ENCODE measurements at regions not wholly inside any gene's neighbourhood (a gene's known extent, or its start where the extent isn't known, plus 50 kb on each side); places are given as distances from the start of the nearest gene placed in this dataset.

DNA sequence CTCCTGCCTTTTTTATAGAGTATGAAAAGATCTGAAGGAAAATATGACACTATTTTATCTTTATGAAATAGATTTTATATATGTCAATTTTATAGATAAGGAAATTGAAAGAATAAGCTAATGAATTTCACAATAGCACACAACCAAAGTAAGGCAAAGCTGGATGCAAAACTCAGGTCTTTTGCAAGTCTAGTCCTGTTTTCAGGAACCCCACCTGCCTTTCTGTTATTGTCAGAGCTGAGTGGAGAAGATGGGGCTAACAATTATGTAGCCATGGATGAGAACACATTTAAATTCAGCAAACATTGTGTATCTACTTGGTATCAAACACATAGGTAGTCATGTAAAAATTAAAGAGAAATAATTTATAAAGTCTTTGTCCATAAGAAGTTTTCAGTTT is 161.5 kb upstream of the ZEB2 start:
- DNase-seq, result no peak

DNA sequence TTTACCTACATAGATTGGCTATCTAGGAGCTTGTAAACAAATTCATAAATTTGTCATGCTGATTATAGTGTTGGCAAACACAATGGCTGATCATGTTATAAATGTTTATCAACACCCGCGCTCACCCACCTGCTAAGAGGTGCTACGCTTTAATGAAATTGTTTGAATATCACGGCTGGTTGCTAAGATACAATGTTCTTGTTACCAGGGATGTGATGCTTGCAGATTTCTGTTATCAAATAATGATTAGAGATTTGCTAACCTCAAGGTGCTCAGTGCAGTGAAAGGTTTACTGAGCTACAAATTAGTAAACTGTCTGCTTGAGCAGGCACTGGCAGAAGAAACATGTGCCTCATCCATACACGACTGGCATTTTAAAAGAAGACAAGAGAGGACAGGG is 160.0 kb upstream of the ZEB2 start:
- no peak for DNase-seq

DNA sequence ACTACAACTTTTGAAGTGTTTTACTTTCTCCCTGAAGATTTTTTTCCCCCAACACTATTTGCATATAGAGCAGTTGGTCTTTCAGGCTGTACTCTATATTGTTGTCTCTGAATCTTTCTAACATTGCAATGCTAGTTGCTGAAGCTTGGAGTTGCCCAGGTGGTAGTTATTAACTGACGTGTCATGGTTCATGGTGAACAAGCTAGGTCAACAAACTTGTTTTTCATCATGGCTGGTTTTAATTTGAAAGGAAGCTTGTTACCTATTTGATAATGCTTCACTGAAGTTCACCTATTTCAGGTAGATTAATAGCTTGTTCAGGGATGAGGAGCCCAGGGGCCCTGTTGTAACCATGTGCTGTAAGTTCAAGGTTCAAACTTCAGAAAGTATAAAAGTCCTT is 158.8 kb upstream of the ZEB2 start:
- DNase-seq, result no peak

DNA sequence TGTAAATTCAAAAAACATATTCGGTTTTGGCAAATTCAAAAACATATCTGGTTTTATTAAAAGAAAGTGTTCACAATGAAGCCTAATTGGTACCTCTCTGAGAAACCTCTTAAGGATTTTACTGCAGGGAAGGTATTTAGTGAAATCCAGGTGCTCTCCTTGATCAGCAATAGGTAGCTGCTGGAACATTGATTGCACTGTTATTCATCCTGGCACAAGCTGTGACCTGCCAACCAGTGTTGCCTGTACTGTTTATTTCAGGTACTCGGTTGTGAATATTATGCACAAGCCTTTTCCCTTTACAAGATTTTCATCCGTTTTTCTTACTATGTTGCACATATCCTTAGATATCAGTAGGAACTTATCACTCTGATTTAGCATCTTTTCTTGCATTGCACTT is 155.8 kb upstream of the ZEB2 start:
- no peak for DNase-seq

DNA sequence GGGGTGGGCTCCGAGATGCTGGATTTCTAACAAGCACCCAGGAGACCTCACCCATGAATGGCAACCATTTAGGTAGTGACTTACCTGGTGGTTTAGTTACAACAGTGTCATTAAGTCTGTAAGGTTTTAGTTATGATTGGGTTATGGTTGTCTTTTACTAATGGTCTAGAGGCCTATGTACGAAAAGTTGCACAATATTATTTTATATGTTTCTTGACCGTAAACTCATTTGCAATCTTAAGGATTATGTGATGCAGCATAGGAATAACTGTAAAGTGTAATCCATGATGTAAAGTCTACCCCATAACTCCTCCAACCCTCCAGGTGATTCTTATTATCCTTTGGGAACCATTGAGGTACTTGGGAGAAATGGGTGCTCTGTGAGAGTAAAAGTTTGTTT is 155.4 kb upstream of the ZEB2 start:
- no peak for DNase-seq

DNA sequence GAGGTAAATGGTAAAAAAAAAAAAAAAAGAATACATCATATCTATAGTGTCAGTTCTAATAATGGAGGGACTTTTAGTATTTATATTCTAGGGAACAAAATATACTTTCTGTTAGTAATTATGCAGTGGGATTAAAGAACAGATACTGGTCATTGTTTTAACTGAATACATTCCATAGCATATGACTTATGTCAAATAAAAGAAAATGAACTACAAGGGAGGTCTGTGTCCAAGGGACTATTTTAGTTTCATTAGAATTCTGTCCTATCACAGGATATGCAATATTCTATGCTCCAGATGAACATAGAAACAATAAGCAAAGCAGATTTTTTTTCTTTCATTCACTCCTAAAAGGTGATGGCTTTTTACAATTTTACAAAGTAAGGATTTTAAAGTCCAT is 154.2 kb upstream of the ZEB2 start:
- DNase-seq, result no peak

DNA sequence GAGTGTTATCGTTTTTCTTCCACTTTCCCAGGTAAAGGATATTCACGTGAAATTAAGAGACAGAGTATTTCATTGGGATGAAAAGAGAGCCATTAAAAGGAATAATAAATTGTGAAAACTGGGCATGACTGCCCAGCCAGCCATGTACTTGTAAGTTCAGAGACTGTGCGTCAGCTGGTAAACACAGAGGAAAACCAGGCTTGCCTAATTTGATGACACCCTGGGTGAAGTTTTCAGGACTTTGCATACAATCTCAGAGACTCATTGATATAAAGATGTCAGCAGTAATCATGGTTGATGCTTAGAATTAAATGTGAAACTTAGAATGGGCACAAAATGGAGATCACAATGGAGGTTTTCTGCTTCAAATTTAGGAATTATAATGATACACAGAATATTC is 153.5 kb upstream of the ZEB2 start:
- no peak for DNase-seq

DNA sequence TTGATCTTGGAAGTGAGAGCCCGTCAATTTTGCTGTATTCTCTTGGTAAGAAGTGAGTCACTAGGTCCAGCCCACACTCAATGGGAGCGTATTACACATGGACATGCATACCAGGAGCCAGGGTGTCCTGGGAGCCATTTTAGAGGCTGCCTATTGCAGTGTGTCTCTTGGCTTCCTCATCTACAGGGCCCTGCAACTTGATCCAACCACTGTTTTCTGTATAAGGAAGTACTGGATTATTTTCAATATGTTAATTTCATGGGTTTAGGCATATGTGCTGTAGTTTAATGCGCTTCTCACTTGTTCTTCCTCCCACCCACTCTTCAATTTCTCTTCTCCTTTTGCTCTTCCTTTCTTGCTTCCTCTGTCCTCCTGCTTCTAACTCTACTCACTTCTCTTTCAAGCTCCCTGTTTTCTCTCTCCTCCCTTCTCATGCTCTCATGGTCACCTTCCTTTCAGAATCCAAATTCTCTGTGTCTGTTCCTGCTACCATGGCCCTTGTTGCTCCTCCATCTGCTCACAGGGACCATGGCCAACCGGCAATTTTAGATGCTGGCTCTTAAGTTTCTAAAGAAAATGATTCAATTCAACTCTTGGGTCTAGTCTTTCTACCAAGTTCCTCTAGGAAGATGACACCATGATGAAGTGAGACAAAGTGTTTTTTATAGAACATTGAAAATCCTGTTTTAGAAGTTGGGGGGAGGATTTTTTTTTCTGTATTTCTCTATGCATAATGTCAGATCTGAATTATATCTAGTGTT is 152.0 kb upstream of the ZEB2 start:
- no peak for DNase-seq

DNA sequence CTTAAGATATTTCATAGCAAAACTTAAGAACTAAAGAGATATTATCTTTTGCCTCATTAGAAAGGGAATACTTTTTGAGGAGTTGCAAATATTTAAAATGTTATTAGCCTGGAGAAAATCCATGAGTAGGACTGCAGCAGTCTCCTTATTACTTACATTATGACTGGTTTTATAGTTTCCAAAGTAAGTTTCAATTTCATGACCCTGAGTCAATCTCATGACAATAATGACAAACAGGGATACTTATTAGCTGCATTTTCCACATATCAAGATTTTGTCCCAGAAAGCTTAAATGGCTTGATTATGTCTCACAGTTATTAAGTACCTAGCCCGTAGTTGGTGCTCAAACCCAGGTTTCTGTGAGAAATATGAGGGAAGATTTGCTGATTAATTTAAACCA is 150.8 kb upstream of the ZEB2 start:
- no peak for DNase-seq

DNA sequence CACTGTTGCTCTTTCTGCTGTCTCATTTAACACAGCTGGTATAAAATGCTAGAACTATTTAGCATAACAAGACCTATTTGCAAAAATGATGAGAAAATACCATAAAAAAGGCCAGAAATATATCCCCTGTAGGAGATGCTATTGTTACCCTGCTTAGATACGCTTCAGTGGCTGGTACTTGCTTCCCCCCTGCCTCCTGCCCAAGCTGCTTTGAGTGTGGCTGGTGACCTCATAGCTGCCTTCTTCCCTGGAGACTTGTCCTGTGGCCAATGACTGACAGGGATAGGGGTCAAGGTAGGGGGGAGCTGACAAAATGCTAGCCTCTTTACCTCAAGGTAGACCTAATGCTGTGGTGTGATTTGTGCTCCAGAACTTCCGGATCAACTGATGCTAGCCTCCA is 150.2 kb upstream of the ZEB2 start:
- no peak for DNase-seq

DNA sequence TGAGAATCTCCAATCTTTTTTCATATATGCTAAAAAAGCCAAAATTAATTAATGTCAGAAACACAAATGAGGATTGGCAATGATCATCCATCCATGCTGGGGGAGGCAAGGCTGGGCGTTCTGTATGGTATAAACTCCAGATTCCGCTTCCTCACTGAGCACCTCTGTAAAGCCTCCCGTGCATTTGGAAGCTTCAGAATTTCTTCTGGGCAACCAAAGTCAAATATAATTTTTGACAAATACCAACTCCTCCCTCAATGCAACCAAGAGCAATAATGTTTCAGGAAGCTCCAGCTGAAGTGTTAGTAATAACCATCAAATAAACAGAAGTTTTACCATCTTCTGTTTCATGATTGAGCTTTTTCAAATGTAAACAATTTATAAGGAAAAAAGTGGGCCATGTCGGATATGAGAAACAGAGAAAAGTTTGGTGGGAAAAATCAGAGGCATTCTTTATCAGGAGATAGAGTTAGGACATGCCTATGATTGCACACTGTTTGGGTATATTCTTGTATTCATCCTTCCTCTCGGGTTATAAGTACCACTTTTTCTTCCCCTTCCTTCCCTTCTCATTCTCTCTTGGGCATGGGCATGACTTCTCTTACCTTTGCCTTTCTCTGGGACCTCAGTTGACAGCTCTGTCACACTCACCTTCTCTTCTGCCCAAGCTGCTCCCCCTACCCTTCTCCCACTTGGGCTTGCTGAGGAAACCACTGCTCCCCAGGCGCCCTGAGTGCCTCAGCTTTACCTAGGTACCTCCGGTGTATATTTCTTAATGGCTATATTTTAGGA is 149.5 kb upstream of the ZEB2 start:
- DNase-seq, result no peak

DNA sequence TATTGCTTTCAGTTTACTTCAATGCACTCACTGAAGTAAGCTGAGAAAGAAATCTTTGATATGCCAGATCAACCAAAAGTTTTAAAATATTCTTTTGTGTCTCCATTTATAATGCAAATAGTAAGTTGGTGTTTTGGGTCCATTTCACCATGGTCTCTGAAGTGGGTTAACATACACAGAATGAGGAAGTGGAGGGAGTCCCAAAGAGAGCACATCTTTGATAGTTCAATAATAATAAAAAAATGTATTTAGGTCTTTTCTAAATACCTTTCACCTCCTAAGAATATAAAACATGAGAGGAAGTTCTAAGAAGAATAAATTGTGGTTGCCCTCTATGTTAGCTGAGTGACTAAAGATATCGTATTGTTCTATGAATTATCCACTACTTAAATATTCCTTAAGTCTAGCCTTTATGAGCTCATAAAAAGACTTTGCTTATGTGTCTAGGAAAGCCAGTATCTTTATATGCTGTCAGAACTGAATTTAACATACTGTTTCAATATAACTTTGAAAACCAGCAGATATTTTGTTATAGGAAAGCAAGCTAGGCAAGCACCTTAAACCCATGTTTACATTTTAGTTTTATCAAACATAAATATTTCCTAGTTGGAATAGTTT is 148.7 kb upstream of the ZEB2 start:
- no peak for DNase-seq

DNA sequence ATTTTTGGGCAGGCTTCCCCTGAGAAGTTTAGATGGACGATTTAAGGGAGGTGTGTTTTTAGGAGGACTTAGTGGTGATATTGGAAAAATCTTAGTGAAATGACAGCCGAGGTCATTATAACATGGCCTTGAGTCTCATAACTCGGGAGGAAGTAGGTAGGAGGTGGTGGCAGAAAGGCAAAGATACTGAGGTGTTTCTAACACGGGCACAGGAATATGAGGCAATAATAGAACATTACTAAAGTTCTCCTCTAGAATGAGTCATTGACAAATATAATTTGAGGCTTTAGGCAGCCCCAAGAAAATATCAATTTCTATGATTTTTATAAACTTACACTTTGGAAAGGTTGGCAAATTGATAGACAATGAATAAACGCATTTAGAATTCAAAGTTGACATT is 146.1 kb upstream of the ZEB2 start:
- DNase-seq, result no peak

DNA sequence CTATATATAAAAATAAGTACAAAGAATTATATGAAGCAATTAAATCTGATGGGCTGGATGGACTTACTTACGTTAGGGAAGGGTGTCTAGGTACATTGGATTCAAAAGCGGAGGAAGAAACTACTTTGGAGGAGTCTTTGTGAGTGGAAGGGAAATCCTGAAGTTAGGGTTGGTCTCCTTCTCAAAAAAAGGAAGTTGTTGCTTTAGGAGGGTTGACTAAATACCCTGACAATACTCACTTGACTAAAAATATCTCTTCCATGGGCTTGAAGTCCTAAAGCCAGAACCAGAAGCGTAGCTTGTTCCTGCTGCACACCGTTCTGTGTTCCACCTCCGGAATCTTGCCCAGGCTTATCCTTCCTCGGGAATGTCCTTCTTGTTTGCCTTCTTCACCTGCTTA is 143.3 kb upstream of the ZEB2 start:
- no peak for DNase-seq

DNA sequence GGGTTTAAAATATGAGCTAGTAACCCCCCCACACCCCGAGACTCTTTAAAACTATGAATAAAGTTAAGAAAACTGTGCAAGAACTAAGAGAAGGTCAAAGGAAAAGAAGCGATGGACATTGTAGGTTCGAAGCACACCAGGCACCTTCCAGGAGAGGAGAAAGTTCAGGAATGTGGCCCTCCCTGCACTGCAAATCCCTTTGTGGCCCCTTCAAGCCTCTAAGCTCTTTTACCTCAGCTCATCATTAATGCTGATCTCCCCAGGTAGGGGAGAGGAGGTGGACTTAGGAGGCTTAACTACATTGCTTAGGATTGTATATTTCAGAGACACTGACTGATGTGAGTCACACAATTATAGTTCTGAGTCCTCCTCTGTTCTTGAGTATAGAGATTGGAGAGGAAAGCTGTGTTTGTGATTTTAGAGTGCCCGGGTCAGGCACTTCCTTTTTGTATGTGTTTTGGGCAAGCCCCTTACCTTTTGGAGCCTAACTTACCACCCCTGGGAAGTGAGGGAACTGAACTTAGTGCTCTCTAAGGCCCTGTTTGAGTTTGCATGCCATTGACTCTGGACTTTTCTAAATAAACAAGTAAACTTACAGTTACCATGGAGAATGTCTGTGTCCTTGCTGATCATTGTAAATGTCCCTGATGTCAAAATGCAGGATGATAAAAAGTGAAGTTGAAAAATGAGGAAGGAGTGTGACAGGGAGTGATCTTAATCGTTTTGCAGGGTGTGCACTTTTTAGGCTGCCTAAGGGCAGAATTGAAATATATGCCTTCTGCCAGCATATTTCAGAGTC is 140.8 kb upstream of the ZEB2 start:
- no peak for DNase-seq

DNA sequence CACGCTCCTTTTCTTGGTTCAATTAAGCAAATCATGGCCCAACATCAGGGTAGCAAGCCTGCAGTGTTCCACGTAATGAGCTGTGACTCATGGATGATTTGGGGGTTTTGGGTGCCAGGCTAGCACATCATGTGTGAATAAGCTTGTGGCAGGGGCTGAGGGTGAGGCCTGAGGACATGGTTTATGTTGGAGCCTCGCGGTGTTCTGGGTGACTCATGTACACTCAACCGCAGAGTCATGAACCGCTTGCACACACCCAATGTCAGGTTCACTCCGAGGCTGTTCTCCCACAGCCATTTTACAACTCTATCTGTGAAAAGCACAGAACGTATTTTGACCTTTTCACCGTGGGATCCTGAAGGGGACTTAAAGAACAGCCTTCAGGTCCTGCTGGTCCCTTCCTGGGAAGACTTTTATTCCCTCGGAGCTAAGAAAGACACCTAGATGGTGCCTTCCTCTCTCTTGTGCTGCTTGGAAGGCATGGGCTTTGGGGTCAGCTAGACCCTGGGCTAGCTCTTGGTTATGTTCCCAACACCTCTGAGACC is 139.9 kb upstream of the ZEB2 start:
- no peak for DNase-seq

DNA sequence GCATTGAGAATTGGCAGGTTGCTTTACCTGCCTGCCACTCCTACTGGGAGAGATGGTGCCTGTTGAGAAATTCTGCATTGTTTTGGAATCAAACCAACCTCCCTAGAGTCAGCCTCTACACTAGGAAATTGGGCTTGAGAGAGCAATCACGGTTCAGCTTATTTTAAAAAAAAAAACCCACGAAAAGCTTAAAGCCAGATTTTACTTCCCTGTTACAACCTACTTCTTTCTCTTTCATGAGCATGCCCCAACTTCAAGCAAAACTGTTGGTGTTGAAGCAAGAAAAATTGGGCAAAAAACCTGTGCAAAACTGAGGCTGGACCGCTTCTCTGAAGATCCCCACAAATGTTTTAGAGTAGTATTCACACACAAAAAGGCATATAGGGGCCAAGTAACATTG is 134.6 kb upstream of the ZEB2 start:
- no peak for DNase-seq

DNA sequence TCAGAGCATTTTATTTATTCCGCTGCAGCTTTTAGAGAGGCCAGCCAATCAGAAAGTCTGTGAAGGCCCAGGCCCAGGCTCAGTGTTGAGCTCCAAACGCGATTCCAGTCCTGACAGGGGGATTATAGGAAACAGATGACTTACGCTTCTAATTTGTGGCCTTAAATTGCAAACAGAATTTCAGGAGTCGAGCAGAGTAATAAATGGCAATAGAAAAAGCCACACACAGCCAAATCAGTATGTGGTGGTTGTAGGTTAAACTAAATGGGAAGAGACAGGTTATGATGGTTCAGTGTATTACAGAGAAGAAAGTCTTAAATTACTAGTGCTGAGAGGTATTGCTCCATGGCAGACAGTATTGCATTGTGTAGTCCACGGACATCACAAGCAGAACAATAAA is 131.0 kb upstream of the ZEB2 start:
- no peak for DNase-seq

DNA sequence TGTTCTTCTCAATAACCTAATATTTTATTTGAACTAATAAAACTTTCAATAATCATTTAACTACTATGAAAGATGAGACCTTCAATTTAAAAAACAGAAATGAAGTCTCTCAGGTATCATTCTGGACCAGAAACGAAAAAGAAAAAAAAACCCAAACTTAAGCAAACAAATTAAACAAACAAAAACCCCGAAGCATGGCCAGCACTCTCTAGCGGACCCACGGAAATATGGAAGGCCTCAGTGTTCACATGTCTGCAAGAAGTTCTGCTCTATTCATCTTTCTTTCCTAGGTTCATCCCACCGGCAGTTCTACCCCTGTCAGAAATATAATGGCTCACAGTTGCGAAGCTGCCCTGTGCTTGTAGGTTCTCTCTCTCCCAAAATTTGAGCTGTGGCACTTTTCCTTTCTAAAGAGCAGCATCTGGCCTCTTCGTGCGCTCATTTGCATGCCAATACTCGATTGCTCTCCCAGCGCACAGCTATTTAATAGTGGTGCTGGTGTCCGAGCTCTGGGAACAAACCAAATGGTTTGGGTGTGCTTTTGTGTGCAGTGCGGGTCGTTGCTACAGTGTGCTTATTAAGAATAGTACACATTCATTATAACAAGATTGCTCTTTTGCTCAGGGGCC is 129.0 kb upstream of the ZEB2 start:
- no peak for DNase-seq

DNA sequence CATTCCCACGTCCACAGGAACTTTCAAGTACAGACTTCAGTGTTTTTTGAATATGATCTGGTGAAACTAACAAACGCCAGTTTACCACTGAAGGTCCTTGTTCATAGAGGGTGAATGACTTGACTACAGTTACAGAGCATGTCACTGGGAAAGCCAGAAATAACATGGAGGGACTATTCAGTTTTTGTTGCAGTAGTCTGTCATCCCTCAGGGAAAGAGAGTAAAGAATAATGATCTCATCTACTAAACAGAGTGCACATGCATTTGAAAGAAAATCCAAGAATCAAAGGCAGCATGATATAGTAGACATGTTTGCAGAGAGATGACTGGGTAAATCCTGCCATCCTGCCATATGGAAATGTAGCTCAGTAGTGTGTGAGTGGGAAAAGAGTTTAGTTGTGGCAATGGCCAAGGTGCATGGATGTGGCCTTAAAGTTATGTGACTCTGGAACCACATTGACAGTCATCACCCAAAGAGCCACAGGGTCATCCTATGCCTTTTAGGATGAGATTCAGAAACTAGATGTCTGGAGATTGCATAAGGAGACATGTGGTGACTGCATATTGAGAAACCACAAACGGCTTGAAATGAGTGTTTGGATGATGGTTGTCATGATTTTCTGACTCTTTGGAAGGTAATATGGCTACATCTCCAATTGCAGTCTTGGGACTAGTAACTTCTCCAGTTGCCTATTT is 125.3 kb upstream of the ZEB2 start:
- DNase-seq, result no peak

DNA sequence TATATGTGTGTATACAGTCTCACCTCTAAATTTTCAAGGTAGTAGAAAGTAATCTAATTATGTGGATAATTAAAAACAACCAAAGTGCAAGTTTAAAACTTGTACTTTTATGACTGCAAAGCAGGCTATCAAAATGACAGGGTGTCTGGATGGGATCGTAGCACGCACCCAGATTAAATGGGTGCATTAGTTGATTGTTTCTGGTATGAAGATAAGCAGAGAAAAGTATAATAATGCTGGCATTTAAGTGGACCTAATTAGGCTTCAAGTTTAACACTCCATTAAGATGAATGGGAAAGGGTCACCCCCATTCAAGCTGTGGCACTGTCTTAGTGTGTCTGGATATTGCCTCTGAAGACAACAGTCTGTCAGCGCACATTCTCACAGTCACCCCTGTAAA is 124.6 kb upstream of the ZEB2 start:
- DNase-seq, result no peak

Measured in activated gamma-delta T cell (primary cell).